GM21576 (cell line): ENCODE measurements at regions not wholly inside any gene's neighbourhood (a gene's known extent, or its start where the extent isn't known, plus 50 kb on each side); places are given as distances from the start of the nearest gene placed in this dataset.
"Not testable (repeated sequence)": the region's sequence is repeated elsewhere in the genome, so short reads cannot be mapped to it uniquely, and the experiment has no call there.

ENCODE experiments used
- ATAC-seq: cut with Tn5 transposase; IDR thresholded peaks from one replicate; pipeline ENCODE4 v1.9.1; 2021; ENCODE audit warnings: mild to moderate bottlenecking, moderate library complexity; ENCODE audit not compliant: unreplicated experiment

- ATAC-seq, result no peak
Observed at GRCh38 chr15:62495670-62496614, 330.9 kb upstream of the C2CD4B start.

DNA sequence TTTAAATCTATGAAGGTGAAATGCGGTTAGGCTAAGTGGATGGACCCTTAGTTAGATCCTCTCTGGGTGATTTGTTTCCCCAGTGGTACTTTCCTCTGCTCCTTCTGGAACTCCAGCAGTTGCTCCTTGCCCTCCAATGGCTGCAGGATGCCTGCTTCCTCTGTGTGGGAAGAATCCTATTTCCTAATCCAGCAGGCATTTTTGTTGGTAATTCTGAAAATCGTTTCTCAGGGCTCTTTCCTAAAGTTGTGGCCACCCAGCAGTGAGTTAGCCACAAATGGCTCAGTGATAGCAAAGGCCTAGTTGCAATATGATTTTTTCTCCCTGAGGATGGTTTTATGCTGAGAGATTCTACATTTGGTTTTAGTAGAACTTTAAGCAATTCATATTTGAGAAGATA lies 332.3 kb upstream of the C2CD4B start:
- no peak for ATAC-seq

DNA sequence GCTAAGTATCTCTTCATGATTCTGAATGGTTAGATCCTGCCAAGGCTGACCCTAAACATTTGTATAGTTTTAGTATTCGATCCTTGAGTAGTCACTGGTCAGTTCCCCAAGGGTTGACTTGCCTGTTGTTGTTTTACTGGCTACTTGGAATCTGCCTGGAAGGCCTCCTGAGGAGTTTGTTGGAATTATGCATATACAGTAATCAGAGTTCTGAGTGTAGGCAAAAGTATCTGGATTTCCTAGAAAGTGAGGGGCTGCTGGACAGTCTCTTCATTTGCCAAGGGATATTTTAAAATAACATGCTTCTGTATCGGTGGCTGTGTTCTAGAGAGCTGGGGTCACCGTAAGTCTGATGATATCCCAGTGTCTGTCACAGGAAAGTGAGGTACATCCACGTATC lies 333.2 kb upstream of the C2CD4B start:
- ATAC-seq, result no peak

- ATAC-seq, result no peak
Observed at GRCh38 chr15:62498712-62499111, 333.6 kb upstream of the C2CD4B start.

- no peak for ATAC-seq
Observed at GRCh38 chr15:62500325-62500724, 335.2 kb upstream of the C2CD4B start.

- ATAC-seq, result no peak
Observed at GRCh38 chr15:62502451-62502850, 337.4 kb upstream of the C2CD4B start.

DNA sequence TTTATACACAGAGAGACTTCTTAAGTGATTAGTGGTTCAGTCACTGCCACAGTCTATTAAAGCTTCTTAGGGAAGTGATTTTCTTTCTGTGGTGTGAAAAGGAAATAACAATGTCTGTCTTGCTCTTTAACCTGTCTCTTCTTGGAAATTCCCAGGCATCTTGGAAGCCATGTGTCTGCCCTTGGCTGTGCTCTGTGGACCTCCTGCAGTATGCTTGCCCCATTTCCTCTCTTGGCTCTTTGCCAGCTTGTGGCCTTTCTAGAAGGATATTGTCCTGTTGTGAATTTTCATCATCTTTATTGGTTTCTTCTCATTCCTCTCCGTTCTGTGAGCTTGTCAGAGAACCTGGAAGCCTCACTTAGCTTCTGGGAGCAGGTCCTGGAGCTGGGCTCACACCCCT lies 338.4 kb upstream of the C2CD4B start:
- ATAC-seq, result no peak

DNA sequence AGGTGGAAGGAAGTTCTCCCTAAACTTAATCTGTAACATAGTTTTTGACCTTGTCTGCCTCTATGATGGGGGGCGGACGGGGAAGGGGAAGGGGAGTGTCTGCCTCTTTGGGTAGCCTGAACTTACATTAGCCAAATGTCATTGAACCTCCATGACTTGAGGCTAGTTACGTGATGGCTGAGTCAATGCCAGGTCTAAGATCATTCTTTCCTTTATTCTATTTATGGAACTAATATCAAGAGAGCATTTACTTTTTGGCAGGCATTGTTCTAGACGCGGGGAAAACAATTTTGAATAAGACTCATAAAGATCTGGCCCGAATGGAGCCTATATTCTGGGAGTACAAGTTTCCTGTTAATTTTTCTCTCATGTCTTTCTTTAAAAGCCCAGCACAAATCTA lies 340.7 kb upstream of the C2CD4B start:
- no peak for ATAC-seq

DNA sequence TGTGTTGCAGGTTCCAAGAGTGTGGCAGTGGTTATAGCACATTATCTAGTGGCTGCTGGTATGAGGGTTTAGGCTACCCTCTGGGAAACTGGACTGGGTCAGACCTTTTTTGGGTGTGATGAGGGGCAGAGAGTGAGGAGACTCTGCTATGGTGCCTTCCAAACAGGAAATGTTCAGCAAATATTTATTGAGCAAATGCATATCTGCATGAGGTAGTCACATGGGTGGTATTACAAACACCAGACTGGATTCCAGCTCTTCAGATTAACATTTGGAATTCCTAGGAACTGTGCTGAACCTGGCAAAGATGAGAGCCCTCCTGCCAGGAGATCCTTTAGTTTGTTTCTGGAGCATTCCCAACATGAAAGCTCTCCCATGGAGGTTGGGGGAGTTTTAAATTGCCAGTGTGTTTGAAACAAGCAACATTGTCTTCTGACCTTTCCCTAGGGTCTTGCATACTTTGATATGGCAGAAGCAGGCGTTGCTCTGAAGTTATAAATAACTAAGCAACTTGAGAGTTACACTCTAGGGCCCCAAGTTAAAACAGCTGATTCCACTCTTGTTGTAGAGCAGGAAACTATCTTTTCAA lies 341.2 kb upstream of the C2CD4B start:
- no peak for ATAC-seq

DNA sequence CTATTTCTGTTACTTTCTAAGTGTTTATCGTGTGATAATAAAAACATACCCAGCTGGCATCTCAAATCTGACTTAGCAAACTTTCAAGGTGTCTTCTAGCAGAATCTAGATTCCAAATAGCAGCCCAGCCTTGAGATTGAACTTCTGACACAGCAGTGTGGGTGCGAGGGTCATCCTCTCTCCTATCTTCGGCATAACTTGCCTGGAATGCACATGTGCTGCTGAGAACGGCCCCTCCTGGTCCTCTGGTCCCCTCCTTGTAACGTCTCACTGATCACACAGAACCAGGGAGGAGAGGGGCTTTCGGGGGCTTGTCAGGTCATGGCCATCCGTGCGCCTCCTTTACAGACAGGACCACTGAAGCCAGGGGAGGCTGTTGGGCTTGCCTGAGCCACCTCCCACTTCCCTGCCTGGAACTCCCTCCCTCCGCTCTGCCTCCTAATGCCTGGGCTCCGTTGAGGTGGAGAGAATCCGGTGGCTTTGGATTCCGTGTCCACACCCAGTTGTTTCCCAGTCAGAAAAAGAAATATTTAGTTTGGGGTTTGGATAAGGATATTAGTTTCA lies 344.4 kb upstream of the C2CD4B start:
- no peak for ATAC-seq

DNA sequence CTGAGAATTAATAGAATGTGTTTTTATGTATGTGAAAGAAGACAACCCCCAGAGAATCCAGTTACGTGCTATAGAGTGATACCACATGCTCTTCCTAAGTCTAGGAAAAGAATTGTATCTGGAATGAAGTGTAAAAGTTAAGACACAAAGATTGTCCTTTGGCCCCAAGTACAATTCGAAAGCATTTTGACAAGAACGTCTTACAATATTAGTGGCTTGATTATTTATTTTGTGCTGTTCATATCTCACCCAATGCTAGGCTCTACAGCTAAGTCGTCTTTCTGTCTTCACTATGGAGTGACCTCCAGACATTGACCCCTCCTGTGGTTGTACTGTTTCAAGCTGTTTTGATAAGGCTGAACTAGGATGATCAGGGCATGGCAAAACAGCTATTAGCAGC lies 345.7 kb upstream of the C2CD4B start:
- no peak for ATAC-seq

DNA sequence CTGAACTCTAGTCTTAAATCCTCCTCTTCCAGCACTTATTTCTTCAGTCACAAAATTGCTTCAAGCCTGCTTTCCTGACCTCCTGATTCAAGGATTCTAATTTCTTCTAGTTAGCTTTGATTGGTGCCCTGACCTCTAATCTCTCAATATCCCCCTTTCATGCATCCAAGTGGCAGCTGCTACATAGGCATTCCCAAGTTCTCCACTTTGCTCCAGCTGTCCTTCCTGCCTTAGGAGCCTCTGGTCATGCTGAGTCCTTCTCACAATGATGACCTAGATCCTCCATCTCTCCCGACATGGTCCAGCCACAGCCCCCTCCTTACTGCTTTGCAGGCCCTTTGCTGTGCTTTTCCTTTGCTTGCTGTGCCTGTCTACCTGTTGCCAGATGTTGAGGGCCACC lies 347.8 kb upstream of the C2CD4B start:
- no peak for ATAC-seq

DNA sequence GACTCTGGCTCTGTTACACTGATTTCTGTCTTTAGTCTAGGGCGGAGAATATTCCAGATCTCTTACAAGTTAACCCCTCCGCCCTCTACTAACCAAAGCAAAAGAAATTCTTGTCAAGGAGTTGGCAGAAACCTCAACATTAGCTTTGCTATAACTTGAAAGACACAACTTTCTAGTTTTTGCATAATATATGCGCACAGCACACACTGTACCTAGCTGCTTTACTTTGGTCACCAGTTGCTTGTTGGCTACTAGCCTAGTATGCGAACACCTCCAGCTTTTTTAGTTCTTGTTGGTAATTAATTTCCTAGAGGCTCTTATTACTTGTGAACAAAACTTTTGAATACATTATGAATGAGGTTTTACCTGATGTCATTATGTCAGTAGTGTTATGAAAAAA lies 348.8 kb upstream of the C2CD4B start:
- no peak for ATAC-seq

DNA sequence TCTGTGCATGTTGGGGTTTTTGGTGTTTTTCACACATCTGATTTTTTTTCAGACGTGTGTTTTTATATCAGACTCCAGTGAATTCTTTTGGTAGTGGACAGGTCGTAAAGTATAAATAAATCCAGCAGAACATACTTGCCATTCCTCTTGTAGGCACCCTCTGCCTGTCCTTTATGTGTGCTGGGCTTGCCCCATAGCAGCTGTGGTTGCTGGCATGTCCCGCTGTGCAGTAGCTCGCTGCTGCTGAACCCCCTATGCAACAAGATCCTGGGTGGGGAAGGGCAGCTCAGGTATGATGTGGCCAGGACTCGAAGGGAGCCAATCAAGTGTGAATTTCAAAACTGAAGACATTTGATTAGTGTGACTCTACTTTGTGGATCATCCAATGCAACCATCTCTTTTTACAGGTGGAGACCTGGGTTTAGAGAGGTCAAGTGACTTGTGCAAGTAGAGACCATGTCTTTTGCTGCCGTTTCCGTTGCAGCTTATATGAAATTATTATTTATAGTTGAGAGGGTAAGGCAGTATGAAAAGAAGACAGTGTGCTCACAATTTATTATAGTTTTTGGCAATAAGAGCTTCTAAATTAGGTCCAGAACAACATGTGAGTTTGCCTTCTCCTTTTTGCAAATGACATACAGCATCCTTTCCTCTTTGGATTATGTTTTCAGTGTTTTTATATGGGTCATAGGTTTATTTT lies 350.8 kb upstream of the C2CD4B start:
- ATAC-seq, result no peak

DNA sequence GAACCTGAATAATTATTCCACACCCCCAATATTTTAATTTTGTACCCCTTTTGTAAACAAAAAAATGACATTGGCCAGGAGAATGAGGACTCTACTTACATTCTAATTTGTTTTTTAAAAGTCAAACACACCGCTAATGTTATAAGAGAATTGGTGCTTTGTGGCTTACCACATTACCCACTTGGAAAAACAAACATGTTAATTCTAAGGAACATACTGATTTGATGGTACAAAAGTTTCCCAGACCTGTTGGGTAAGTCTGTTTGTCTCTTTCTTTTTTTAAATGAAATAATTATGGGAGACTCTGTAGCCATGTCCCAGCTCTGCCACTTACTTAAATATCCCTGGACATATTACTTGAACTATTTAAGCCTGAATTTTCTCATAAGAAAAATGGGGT lies 352.5 kb upstream of the C2CD4B start:
- no peak for ATAC-seq

- ATAC-seq, result not testable (repeated sequence)
Observed at GRCh38 chr15:62518666-62519065, 353.6 kb upstream of the C2CD4B start.

- no peak for ATAC-seq
Observed at GRCh38 chr15:62519900-62520299, 354.8 kb upstream of the C2CD4B start.

GRCh38 chr15:62520887-62521286 lies 355.8 kb upstream of the C2CD4B start:
- no peak for ATAC-seq

DNA sequence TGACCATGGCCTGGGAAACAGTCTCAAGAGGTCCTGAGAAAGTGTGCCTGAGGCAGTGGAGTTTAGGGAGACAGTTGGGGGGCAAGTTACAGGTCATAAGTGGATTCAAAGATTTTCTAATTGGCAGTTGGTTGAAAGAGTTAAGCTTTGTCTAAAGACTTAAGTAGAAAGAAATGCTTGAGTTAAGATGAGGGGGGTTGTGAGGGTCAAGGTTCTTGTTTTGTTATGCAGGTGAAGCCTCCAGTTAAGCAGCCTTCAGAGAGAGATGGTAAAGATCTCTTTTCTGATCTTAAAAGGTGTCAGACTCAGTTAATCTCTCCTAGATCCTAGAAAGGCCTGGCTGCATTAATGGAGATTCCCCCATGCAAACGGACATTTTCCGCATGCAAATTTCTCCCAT lies 356.3 kb upstream of the C2CD4B start:
- no peak for ATAC-seq

DNA sequence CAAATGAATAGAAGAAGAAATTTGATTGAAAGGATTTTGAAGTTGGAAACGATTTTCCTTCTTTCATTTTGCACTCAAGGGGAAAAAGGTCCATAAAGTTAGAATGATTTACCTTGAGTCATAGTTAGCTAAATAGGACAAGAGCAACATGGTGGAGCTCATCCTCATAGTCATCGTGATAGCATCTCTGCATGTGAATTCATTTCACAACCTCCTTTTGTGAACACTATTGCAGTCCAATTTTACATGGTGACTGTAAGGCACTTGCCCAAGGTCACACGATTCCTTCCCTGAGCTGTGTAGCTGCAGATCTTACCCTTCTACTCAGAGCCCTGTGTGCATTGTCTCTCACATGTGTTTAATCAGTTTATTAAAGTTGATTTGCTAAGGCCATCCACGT lies 359.8 kb upstream of the C2CD4B start:
- ATAC-seq, result no peak

GRCh38 chr15:62527387-62527786 lies 362.3 kb upstream of the C2CD4B start:
- ATAC-seq, result no peak

- no peak for ATAC-seq
Observed at GRCh38 chr15:62528505-62528904, 363.4 kb upstream of the C2CD4B start.
